OCI-LY3 (cell line): ENCODE measurements at regions not wholly inside any gene's neighbourhood (a gene's known extent, or its start where the extent isn't known, plus 50 kb on each side); places are given as distances from the start of the nearest gene placed in this dataset.

Experiments used
- EZH2phosphoT487 ChIP-seq: fragments of 200-600 bp; shearing (Covaris generic); IDR thresholded peaks from 2 replicates; pipeline ENCODE4 v1.6.1; 2018; ENCODE audit warnings: antibody characterized with exemption, mixed run types, low read depth
- TF ChIP-seq, protein P1 (sequence below): fragments of 200-600, 300-600 bp; sonication (generic); IDR thresholded peaks from 2 replicates; pipeline ENCODE4 v1.5.1; 2014; ENCODE audit warnings: antibody characterized with exemption, low read length, low read depth

DNA sequence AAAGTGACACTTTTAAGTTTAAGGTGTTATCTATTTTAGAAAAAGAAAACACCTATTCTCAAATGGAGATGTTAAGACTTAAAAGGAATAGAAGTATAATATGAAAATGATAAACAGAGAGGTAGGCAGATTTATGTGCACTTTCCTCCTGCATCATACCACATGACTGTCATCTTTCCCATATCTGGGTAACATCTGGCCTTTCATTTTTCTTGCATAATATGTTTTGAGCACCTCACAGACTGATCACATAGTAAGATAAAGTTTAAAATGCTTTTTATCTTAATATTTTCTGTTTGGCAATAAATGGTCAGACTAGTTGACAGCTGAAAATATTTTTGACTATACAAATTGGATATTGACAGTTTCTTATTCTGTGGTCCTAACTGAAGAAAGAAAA, 1852.1 kb upstream of the PIK3C3 start:
- TF ChIP-seq, protein P1, sequence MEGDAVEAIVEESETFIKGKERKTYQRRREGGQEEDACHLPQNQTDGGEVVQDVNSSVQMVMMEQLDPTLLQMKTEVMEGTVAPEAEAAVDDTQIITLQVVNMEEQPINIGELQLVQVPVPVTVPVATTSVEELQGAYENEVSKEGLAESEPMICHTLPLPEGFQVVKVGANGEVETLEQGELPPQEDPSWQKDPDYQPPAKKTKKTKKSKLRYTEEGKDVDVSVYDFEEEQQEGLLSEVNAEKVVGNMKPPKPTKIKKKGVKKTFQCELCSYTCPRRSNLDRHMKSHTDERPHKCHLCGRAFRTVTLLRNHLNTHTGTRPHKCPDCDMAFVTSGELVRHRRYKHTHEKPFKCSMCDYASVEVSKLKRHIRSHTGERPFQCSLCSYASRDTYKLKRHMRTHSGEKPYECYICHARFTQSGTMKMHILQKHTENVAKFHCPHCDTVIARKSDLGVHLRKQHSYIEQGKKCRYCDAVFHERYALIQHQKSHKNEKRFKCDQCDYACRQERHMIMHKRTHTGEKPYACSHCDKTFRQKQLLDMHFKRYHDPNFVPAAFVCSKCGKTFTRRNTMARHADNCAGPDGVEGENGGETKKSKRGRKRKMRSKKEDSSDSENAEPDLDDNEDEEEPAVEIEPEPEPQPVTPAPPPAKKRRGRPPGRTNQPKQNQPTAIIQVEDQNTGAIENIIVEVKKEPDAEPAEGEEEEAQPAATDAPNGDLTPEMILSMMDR: no peak
- no peak for TF ChIP-seq EZH2phosphoT487
